Esophagus squamous epithelium (tissue), 5 donors: ENCODE measurements at regions not wholly inside any gene's neighbourhood (a gene's known extent, or its start where the extent isn't known, plus 50 kb on each side); places are given as distances from the start of the nearest gene placed in this dataset.

Source experiments
- DNase-seq: peaks from one replicate; lab custom pipeline; 2025; lab: John Stamatoyannopoulos, UW
- H3K27ac ChIP-seq, 4 donors: fragments of 200-600 bp; sonication (generic); one replicate each; pipeline ENCODE4 v1.5.1; 2016 to 2019; ENCODE audit warnings: mild to moderate bottlenecking in 1 of 4
- H3K27me3 ChIP-seq, 4 donors: fragments of 200-600 bp; sonication (generic); 1 replicate in 3 of 4; 2 replicates in 1 of 4; pipeline versions ENCODE4 v1.5.1 to v1.6.0; 2017 to 2021; ENCODE audit warnings: antibody characterized with exemption in 1 of 4
- H3K36me3 ChIP-seq, 3 donors: fragments of 200-600 bp; sonication (generic); one replicate each; pipeline ENCODE4 v1.5.1; 2016 to 2019
- H3K4me1 ChIP-seq, 3 donors: fragments of 200-600 bp; sonication (generic); one replicate each; pipeline ENCODE4 v1.5.1; 2017 to 2019
- H3K4me3 ChIP-seq, 4 donors: fragments of 200-600 bp; sonication (generic); 1 replicate in 3 of 4; 2 replicates in 1 of 4; pipeline ENCODE4 v1.5.1; 2016 to 2019; ENCODE audit warnings: mild to moderate bottlenecking in 2 of 4, moderate library complexity in 1 of 4
- H3K9me3 ChIP-seq, 3 donors: fragments of 200-600 bp; sonication (generic); one replicate each; pipeline ENCODE4 v1.5.1; 2016 to 2019
- CTCF ChIP-seq, 6 experiments: fragments of 450-650 bp in 4 of 6; fragments of 200-600 bp in 2 of 6; sonication (generic) in 2 of 6; IDR thresholded peaks; one replicate each; pipeline ENCODE4 v1.5.1; 2016 to 2019; ENCODE audit warnings: antibody characterized with exemption in 6 of 6, mild to moderate bottlenecking in 4 of 6, moderate library complexity in 4 of 6
- POLR2A ChIP-seq, 4 donors: fragments of 450-650 bp; IDR thresholded peaks; one replicate each; pipeline ENCODE4 v1.6.1; 2017; ENCODE audit warnings: antibody characterized with exemption in 4 of 4, mild to moderate bottlenecking in 4 of 4, moderate library complexity in 3 of 4
- WGBS, 2 donors: methylation state at CpG; one replicate each; pipeline ENCODE4 v1.1.5; 2018; 5-methylcytosine and 5-hydroxymethylcytosine counted together
- intact Hi-C: fragments of 100-400 bp; cut with DNase I; formaldehyde crosslinking; loops from one replicate; pipeline ENCODE4 v1.15.0; 2022
- donor health status: DM: yes; HTN: yes; CAD: no.

- Histone ChIP-seq H3K4me1 (peaks cover 0 to 6% (median 0%) of the 10 kb centered on the region in 3 donors), H3K27ac (no peak overlapping the region), H3K9me3 (no peaks in the 10 kb centered on the region), H3K36me3 (no peaks in the 10 kb centered on the region), H3K4me3 (no peak overlapping the region), H3K27me3 (no peaks in the 10 kb centered on the region)
- TF ChIP-seq POLR2A (IDR thresholded peaks at IDR 0.05) = no peak
- no peak for TF ChIP-seq CTCF (IDR thresholded peaks at IDR 0.05)
- no peak for DNase-seq
- intact Hi-C loops = no loop called here
Measured at GRCh38 chrX:103149652-103150051, 56.7 kb upstream of the NXF3 start.

GRCh38 chrX:103148075-103148474 lies 55.1 kb upstream of the NXF3 start:
- H3K4me1 ChIP-seq = peaks cover 0 to 6% (median 0%) of the 10 kb centered on the region in 3 donors
- H3K9me3 ChIP-seq = no peaks in the 10 kb centered on the region
- no peaks in the 10 kb centered on the region for H3K36me3 ChIP-seq
- no peak for DNase-seq
- no peak overlapping the region for H3K27ac ChIP-seq
- no peak overlapping the region for H3K4me3 ChIP-seq
- intact Hi-C loops = no loop called here
- TF ChIP-seq CTCF (IDR thresholded peaks at IDR 0.05) = no peak
- no peaks in the 10 kb centered on the region for H3K27me3 ChIP-seq
- WGBS, 2 donors = 33 to 54% methylated on average over 1 of the region's 1 CpG
